HK-2 (cell line): ENCODE measurements at regions not wholly inside any gene's neighbourhood (a gene's known extent, or its start where the extent isn't known, plus 50 kb on each side); places are given as distances from the start of the nearest gene placed in this dataset.

Experiments used
- DNase-seq: peaks from one replicate; pipeline ENCODE4 v3.0.0-alpha.2; 2018; ENCODE audit not compliant: unreplicated experiment

GRCh38 chr2:7711167-7711566, 794.0 kb downstream of the RNF144A start:
- DNase-seq, result no peak

- DNase-seq, result no peak
These were observed 802.7 kb downstream of the RNF144A start for GRCh38 chr2:7719876-7720275.

- no peak for DNase-seq
These were observed 804.3 kb downstream of the RNF144A start for GRCh38 chr2:7721413-7721995.

- DNase-seq, result no peak
These were observed 805.1 kb downstream of the RNF144A start for GRCh38 chr2:7722212-7722910.

GRCh38 chr2:7724336-7724735, 807.1 kb downstream of the RNF144A start:
- no peak for DNase-seq

GRCh38 chr2:7725171-7725849, 808.1 kb downstream of the RNF144A start:
- no peak for DNase-seq

- no peak for DNase-seq
These were observed 808.6 kb downstream of the RNF144A start for GRCh38 chr2:7725850-7726242.

GRCh38 chr2:7726989-7727388, 809.8 kb downstream of the RNF144A start:
- no peak for DNase-seq

- no peak for DNase-seq
These were observed 811.2 kb downstream of the RNF144A start for GRCh38 chr2:7728388-7728787.

GRCh38 chr2:7730449-7730848, 813.2 kb downstream of the RNF144A start:
- no peak for DNase-seq

GRCh38 chr2:7730990-7731389, 813.8 kb downstream of the RNF144A start:
- no peak for DNase-seq

GRCh38 chr2:7732497-7732896, 815.3 kb downstream of the RNF144A start:
- DNase-seq, result no peak

- peak; percentile 37 for DNase-seq
These were observed 819.6 kb downstream of the RNF144A start for GRCh38 chr2:7736646-7737305.

- DNase-seq, result no peak
These were observed 821.4 kb downstream of the RNF144A start for GRCh38 chr2:7738596-7738995.

- no peak for DNase-seq
These were observed 822.9 kb downstream of the RNF144A start for GRCh38 chr2:7740114-7740513.

- no peak for DNase-seq
These were observed 825.1 kb downstream of the RNF144A start for GRCh38 chr2:7742301-7742700.

- no peak for DNase-seq
These were observed 827.6 kb downstream of the RNF144A start for GRCh38 chr2:7744827-7745226.

- DNase-seq, result no peak
These were observed 828.2 kb downstream of the RNF144A start for GRCh38 chr2:7745369-7745768.

- DNase-seq, result no peak
These were observed 831.7 kb downstream of the RNF144A start for GRCh38 chr2:7748717-7749415.

GRCh38 chr2:7749895-7750559, 832.8 kb downstream of the RNF144A start:
- no peak for DNase-seq

GRCh38 chr2:7752291-7752690, 835.1 kb downstream of the RNF144A start:
- DNase-seq, result no peak

- no peak for DNase-seq
These were observed 836.6 kb downstream of the RNF144A start for GRCh38 chr2:7753777-7754176.
